ENCODE measurements at regions not wholly inside any gene's neighbourhood (a gene's known extent, or its start where the extent isn't known, plus 50 kb on each side); places are given as distances from the start of the nearest gene placed in this dataset.

GRCh38 chr7:109206196-109206595 lies 636.5 kb downstream of the DNAJB9 start:
- no peak for TF ChIP-seq CTCF (conservative IDR thresholded peaks at IDR 0.05 in 1 of 2, IDR thresholded peaks at IDR 0.05 in 1 of 2; ENCODE audit: low read depth in 1 of 2, low read length in 2 of 2)
- TF ChIP-seq EZH2 (IDR thresholded peaks at IDR 0.05; ENCODE audit: low read length, missing control alignments), result no peak

All from fibroblast of lung (primary cell).